ENCODE measurements at regions not wholly inside any gene's neighbourhood (a gene's known extent, or its start where the extent isn't known, plus 50 kb on each side); places are given as distances from the start of the nearest gene placed in this dataset.
"Not testable (repeated sequence)": the region's sequence is repeated elsewhere in the genome, so short reads cannot be mapped to it uniquely, and the experiment has no call there.

DNA sequence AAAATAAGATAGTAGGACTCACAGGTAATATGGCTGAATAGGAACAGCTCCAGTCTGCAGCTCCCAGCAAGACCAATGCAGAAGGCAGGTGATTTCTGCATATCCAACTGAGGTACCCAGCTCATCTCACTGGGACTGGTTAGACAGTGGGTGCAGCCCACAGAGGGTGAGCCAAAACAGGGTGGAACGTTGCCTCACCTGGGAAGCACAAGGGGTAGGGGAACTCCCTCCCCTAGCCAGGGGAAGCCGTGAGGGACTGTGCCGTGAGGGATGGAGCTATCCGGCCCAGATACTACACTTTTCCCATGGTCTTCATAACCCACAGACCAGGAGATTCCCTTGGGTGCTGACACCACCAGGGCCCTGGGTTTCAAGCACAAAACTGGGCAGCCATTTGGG, 114.8 kb upstream of the GNAI1 start:
- DNase-seq (ENCODE audit: low read depth in 2 of 2, low spot score in 1 of 2) = not testable (repeated sequence)

DNA sequence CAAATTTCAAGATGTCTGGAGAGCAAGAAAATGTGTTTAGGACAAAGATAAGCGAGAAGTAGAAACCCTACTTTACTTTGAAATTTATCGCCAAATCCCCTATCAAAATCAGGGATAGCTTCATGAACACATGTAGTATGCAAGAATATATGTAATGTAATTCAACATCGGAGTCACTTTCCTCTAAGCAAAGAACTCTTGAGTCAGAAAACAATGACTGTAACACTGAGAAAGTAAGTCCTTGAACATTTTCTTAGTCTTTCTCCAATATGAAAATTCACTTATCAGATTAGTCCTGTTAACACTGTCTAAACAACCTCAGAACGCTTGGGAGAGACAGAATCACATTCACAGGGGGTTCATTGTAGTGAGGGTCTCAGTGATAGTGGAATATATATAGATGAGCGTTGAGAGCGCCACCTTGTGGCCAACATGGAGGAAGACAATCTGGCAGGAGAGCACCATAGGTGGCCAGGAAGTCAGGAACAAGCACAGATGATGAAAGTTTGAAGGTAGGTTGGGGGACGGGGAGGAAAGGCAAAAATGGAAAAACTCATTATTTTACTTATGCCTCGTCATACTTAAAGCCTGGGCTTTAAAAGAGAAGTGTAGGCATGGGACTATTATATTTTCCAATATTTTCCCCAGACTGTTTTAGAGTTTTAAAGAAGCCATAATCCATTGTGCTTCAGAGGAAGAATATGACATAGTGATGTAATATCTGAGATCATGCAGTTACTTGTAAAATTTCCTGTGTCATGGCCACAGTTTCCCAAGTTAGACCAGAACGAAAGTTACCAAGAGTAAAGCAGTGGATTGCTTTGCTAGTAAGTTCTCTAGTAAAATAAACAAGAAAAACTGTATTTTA, 115.5 kb upstream of the GNAI1 start:
- DNase-seq (ENCODE audit: low read depth in 2 of 2, low spot score in 1 of 2) = peak; percentile 0 to 2

DNA sequence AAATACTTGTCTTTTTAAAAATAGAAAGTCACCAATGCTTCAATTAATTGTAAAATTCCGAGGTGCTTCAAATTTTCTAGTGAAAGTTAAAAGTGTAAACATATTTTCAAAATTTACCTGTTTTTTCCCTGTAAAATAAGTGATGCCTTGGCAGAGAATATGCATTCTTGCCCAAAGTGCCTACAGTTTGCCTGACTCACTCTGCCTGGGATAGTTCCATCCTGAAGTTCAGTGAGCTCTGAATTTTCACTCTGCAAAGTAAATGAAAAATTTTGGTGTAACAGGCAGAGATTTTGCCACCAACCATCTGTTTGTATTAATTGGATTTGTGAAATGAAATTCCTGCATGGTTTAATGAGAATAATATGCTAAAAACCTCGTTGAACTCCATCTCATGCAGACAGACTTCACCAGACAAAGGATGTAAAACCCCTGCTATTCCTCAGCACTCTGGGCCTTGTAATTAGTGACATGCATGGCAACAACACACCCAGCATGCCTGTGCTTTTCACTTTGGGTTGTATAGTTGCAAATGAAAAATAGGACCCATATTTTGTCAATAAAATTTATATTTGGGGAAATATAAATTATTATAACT, 117.4 kb upstream of the GNAI1 start:
- DNase-seq (ENCODE audit: low read depth in 2 of 2, low spot score in 1 of 2) = no peak

DNA sequence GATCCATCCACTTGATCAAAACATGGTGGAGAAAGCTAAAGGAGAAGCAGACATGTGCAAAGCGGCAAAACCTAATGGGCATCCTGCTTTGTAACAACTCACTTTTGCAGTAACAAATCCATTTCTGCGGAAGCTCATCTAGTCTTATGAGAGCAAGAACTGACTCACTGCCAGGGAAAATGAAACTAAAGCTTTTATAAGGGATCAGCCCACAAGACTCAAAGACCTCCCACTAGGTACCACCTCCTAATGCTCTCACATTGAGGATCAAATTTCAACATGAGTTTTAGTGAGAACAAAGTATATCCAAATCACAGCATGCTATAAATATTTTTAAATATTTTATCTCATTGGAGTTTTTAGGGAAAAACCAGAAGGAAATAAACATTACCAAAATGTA, 120.1 kb upstream of the GNAI1 start:
- DNase-seq (ENCODE audit: low read depth in 2 of 2, low spot score in 1 of 2) = no peak

DNA sequence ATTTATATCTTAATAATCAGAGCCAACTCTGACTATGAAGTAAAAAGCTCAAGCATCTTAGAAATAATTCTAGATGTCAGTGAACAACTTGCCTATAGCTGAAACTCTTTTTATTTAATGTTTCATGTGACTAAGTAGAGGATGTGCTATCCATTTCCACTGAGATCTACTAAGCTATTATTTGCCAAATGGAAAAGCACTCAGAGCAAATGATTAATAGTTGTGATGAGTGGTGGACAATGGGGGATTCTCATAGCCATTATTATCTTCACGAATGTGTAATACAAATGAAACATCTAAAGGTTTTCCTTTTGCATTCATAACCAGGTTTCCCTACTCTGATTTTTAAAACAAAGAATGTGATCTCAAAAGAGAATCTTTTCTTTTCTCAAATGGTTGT, 126.6 kb upstream of the GNAI1 start:
- no peak for DNase-seq (ENCODE audit: low read depth in 2 of 2, low spot score in 1 of 2)

- no peak for DNase-seq (ENCODE audit: low read depth in 2 of 2, low spot score in 1 of 2)
Observed at GRCh38 chr7:80002865-80003264, 131.8 kb upstream of the GNAI1 start.

DNA sequence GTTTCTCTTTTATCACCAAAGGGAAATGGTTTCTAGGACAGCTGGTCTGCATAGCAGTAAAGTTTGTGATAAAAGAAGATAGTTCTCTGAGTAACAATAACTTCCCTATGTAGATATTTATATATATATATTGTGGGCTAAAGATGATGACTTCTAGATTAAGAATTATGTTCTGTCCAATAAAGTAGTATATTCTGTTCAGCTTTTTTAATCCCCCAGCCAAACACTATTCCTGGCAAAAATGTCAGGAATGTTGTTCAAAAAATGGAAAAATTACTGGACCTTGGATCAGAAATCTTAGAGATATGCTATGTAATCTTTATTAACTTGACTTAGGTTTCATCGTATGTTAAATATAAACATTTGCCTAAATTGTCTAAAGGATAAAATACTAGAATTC, 136.3 kb upstream of the GNAI1 start:
- no peak for DNase-seq (ENCODE audit: low read depth in 2 of 2, low spot score in 1 of 2)

GRCh38 chr7:79997345-79997744, 137.3 kb upstream of the GNAI1 start:
- no peak for DNase-seq (ENCODE audit: low read depth in 2 of 2, low spot score in 1 of 2)

- DNase-seq (ENCODE audit: low read depth in 2 of 2, low spot score in 1 of 2) = not testable (repeated sequence)
Observed at GRCh38 chr7:79995741-79996140, 138.9 kb upstream of the GNAI1 start.

DNA sequence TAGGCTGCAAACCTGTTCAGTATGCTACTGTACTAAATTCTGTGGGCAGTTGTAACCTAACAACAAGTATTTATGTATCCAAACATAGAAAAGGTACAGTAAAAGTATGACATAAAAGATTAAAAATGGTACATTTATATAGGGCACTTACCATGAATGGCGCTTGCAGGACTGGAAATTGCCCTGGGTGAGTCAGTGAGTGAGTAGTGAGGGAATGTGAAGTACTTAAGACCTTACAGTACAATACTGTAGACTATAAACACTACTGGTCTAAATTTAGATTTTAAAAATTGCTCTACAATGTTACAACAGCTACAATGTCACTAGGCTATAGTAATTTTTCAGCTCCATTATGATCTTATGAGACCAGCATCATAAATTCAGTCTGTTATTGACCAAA, 146.0 kb upstream of the GNAI1 start:
- no peak for DNase-seq (ENCODE audit: low read depth in 2 of 2, low spot score in 1 of 2)

GRCh38 chr7:79984210-79984609, 150.4 kb upstream of the GNAI1 start:
- DNase-seq (ENCODE audit: low read depth in 2 of 2, low spot score in 1 of 2) = no peak

DNA sequence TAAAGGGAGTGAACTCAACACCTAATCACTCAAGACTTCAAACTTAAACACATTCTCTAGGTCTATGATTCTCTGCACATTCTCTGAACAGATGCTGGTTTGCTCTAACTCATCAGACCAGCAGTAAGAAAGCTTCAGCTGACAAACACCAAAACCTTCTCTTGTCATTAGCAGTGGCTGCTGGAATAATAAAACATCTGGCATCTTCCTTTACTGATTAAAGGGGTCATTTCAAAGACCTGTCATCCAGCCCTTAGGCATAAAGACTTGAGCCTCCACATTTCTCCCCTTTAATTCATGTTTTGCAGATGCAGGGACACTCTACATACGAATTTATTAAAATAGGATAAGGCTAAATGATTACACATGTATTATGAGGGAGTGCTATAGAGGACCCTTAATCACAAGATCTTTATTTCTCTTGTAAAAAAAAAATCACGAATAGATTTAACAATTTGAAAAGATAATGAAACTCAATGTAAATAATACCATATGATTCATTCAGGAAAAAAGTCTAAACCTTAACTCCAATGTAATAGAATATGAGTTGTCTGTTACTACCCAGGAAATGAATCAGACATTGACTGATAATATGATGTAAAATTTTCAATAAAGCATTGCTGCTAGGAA, 152.4 kb upstream of the GNAI1 start:
- no peak for DNase-seq (ENCODE audit: low read depth in 2 of 2, low spot score in 1 of 2)

- no peak for DNase-seq (ENCODE audit: low read depth in 2 of 2, low spot score in 1 of 2)
Observed at GRCh38 chr7:79980376-79980775, 154.3 kb upstream of the GNAI1 start.

DNA sequence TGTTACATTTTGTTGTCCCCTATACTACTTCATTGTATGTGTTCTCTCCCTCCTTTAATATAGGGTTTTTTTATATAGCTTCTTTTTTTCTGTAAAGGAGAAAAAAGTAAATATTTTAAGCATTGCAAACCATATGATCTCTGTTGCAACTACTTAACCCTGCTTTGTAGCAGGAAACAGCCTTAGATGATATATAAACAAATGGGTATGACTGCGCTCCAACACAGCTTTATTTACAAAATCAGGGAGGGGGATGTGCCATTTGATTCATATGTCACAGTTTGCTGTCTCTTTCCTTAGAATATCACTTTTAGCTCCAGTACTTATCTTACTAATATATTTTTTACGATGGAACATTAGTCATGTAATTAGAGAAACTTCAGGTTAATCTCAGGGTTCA, 155.2 kb upstream of the GNAI1 start:
- DNase-seq (ENCODE audit: low read depth in 2 of 2, low spot score in 1 of 2) = no peak

DNA sequence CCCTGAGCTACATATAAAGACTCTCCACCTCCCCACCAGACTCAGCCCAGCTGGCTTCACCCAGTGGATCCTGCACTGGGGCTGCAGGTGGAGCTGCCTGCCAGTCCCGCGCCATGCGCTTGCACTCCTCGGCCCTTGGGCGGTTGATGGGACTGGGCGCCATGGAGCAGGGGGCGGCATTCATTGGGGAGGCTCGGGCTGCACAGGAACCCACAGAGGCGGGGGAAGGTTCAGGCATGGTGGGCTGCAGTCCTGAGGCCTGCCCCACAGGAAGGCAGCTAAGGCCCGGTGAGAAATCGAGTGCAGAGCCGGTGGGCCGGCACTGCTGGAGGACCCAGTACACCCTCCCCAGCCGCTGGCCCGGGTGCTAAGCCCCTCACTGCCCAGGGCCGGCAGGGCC, 157.2 kb upstream of the GNAI1 start:
- no peak for DNase-seq (ENCODE audit: low read depth in 2 of 2, low spot score in 1 of 2)

DNA sequence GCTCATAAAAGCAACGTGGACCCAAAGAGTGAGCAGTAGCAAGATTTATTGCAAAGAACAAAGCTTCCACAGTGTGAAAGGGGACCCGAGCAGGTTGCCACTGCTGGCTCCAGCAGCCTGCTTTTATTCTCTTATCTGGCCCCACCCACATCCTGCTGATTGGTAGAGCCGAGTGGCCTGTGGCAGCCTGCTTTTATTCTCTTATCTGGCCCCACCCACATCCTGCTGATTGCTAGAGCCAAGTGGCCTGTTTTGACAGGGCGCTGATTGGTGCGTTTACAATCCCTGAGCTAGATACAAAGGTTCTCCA, 158.0 kb upstream of the GNAI1 start:
- not testable (repeated sequence) for DNase-seq (ENCODE audit: low read depth in 2 of 2, low spot score in 1 of 2)

DNA sequence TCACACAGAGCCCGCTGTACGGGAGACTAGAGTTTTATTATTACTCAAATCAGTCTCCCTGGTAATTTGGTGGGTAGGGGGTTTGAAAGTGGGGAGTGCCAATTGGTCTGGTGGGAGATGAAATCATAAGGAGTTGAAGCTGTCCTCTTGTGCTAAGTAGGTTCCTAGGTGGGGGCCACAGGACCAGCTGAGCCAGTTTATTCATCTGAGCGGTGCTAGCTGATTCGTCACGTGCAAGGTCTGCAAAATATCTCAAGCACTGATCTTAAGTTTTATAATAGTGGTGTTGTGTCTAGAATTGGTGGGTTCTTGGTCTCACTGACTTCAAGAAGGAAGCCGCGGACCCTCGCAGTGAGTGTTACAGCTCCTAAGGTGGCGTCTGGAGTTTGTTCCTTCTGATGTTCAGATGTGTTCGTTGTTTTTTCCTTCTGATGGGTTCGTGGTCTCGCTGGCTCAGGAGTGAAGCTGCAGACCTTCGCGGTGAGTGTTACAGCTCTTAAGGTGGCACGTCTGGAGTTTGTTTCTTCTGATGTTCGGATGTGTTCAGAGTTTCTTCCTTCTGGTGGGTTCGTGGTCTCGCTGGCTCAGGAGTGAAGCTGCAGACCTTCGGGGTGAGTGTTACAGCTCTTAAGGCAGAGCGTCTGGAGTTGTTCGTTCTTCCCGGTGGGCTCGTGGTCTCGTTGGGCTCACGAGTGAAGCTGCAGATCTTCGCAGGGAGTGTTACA, 158.5 kb upstream of the GNAI1 start:
- not testable (repeated sequence) for DNase-seq (ENCODE audit: low read depth in 2 of 2, low spot score in 1 of 2)

- DNase-seq (ENCODE audit: low read depth in 2 of 2, low spot score in 1 of 2) = no peak
Observed at GRCh38 chr7:79973455-79973854, 161.2 kb upstream of the GNAI1 start.

GRCh38 chr7:79971058-79971457, 163.6 kb upstream of the GNAI1 start:
- DNase-seq (ENCODE audit: low read depth in 2 of 2, low spot score in 1 of 2) = no peak

DNA sequence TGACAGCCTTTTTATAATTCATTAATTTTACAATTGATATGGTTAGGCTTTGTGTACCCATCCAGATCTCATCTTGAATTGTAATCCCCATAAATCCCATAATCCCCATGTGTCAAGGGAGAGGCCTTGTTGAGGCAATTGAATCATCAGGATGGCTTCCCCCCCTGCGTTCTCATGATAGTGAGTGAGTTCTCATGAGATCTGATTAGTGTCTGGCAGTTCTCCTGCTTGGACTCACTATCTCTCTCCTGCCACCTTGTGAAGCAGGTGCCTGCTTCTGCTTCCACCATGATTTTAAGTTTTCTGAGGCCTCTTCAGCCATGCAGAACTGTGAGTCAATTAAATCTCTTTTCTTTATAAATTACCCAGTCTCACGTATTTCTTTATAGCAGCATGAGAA, 165.7 kb upstream of the GNAI1 start:
- DNase-seq (ENCODE audit: low read depth in 2 of 2, low spot score in 1 of 2) = no peak

GRCh38 chr7:79968077-79968648, 166.5 kb upstream of the GNAI1 start:
- no peak for DNase-seq (ENCODE audit: low read depth in 2 of 2, low spot score in 1 of 2)

DNA sequence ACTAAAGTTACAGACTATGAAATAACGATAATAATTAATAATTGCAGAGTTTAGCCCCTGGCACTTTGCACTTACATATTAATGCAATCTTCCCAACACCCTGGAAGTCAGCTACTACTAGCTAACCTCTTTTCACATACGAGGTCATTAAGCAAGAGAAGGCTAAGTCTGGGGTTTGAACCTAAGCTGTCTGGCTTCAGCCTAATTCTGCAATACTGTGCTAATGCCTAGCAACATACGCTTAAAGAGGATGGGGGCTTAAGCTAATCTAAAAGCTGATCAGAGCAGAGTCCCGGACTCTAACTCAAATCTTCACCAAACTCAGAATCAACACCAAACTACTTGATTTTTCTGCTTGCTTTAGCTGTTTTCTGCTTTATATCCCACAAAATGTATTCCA, 168.7 kb upstream of the GNAI1 start:
- no peak for DNase-seq (ENCODE audit: low read depth in 2 of 2, low spot score in 1 of 2)

All from stimulated activated CD8-positive, alpha-beta memory T cell treated with anti-CD3 and anti-CD28 coated beads, Interleukin-4, amount 100 ng/mL, for 1 hour (primary cell).